Smooth muscle cell of the brain vasculature (primary cell): ENCODE measurements at regions not wholly inside any gene's neighbourhood (a gene's known extent, or its start where the extent isn't known, plus 50 kb on each side); places are given as distances from the start of the nearest gene placed in this dataset.
"Not testable (repeated sequence)": the region's sequence is repeated elsewhere in the genome, so short reads cannot be mapped to it uniquely, and the experiment has no call there.

Experiments used
- DNase-seq: peaks from one replicate; pipeline ENCODE4 v3.0.0-alpha.2; 2012; ENCODE audit warnings: low read depth, low spot score

DNA sequence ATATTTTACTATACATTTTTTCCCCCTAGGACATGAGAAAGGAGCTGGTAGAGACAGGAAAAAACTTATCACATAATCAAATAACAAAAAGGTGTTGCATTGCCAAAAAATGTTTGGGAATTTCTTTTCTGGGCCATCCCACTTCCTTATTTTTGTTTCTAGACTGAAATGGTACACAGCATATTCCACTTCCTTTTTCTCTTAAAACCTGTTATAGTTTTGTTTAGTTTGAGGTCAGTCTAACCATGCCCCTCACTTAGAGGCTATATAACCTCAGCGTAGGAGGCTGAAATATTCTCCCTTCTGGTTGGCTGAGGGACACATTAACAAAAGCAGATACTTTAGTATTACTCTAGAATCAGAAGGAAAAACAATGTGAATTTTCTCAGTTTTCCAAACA, 323.9 kb downstream of the GJA1 start:
- no peak for DNase-seq

- no peak for DNase-seq
These were observed 324.7 kb downstream of the GJA1 start for GRCh38 chr6:121760191-121760590.

DNA sequence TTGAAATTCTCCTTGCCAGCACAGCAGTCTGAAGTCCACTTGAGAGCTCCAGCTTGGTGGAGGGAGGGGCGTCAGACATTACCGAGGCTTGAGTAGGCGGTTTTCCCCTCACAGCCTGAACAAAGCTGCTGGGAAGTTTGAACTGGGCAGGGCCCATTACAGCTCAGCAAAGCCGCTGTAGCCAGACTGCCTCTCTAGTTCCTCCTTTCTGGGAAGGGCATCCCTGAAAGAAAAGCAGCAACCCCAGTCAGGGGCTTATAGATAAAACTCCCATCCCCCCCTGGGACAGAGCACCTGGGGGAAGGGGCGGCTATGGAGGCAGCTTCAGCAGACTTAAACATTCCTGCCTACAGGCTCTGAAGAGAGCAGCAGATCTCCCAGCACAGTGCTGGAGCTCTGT, 325.3 kb downstream of the GJA1 start:
- DNase-seq = no peak

DNA sequence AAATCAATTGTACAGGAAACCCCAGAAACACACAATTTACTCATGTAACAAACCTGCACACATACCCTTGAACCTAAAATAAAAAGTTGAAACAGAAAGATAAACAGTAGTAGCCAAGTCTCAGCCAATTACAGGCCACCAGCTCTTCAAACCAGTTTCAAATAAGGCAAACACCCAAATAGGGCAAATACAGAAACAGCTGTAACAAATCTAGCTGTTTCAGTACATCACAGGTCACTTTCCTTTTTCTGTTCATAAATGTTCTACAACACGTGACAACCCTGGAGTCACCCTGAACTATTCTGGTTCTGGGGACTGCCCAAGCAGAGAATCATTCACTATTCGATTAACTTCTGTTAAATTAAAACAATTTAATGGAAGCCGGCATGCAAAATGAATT, 329.0 kb downstream of the GJA1 start:
- DNase-seq = no peak

GRCh38 chr6:121765060-121765459, 329.6 kb downstream of the GJA1 start:
- DNase-seq = no peak

- DNase-seq = no peak
These were observed 331.8 kb downstream of the GJA1 start for GRCh38 chr6:121767211-121767610.

DNA sequence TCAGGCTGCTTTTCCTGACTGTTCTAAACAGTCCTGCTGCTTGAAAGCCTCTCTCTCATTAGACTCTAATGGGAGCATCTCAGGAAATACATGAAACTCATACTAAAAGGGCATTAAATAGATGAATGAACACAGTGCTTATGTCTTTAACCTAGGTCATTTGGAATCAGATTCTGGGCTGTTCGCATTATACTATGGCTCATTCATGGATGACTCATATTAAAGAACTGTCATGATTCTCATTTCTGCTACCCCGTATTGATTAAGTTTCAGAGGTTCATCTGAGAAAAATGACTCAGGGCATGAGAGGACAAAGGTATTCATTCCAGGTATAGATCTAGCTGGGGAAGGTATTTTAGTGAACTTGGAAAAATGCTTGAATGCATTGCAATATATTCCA, 335.5 kb downstream of the GJA1 start:
- DNase-seq = no peak

- no peak for DNase-seq
These were observed 336.7 kb downstream of the GJA1 start for GRCh38 chr6:121771937-121772720.

DNA sequence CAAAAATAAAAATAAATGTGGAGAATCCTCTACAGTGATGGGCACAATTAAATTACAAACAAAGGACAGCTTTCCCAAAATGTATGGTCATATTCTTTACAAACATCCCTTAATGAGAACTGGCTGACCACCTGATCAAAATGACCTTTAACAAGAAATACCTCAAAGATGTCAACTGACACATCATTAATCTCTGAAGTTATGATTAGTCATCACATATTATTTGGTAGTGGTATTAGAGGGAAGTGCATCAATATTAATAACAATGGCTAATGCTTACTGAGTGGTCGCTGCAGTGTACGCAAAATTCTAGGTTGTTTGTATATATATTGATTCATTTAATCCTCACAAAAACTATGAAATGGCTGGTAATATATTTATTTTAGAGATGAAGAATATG, 340.6 kb downstream of the GJA1 start:
- no peak for DNase-seq

DNA sequence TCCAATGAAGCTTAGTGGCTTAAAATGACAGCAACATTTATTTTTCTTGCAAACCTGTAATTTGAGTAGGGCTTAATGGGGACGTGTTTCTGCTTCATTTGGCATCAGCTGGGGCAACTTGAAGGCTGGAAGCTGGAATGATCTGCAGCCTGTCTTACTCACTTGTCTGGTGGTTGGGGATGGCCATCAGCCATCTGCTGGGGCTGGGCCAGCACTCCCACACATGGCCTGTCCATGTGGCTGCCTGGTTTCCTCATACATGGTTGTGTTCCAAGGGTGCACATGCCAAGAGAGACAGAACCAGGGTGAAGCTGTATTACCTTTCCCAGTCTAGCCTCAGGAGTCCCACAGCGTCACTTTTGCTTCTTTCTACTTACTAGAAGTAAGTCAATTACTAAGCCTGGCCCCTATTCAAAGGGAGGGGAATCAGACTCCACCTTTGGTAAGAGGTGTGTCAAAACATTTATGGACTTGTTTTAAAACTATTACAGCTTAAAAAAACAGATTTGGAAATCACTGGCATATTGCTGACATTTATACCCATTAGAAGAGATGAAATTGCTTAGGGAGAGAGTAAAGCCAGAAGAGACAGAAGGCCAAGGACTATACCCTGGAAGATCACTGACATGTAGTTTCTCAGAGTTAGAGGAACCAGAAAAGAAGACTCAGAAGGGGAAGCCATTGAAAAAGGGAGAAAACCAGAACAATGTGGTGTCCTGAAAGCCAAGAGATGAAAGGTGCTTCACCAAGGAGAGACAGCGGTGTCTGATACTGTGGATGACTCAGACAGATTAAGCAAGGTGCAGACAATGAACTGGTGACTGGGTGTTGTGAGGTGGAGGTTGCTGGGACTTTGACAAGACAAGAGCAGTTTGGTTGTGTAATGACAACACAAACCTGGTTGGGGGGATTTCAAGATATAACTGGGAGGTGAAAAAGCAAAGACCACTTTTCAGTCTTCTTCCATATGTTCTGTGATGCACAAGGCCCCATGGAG, 345.2 kb downstream of the GJA1 start:
- no peak for DNase-seq

- no peak for DNase-seq
These were observed 356.2 kb downstream of the GJA1 start for GRCh38 chr6:121791396-121792315.

GRCh38 chr6:121794630-121795029, 359.2 kb downstream of the GJA1 start:
- DNase-seq = peak; percentile 49

GRCh38 chr6:121797598-121797997, 362.2 kb downstream of the GJA1 start:
- not testable (repeated sequence) for DNase-seq

DNA sequence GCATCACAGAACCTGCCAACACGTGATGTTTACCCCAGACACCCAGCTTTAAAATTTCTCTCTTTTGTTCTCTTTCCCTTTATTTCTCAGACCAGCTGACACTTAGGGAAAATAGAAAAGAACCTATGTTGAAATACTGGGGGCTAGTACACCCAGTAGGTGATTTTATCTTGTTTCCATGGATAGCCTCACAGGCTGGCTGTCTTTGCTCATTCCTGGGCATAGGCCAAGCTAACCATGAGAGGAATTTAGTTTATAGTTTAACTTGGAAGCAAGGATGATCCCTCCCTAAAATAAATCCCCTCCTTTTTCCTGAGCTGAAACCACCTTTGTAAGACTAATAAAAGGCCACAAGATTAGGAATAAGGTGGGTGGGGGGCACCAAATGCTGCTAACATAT, 362.7 kb downstream of the GJA1 start:
- DNase-seq = not testable (repeated sequence)

DNA sequence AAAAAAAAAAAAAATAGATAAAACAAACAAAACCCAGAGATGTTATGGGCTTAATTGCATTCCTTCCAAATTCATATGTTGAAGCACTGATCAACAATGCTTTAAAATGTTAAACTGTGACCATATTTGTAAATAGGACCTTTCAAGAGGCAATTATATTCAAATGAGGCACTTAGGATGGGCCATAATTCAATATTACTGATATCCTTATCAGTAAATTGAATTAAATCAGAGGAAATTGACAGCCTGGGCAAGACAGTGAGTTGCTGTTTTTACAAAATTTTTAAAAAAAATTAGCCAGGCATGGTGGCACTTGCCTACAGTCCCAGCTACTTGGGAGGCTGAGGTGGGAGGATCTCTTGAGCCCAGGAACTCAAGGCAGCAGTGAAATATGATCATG, 364.1 kb downstream of the GJA1 start:
- no peak for DNase-seq

DNA sequence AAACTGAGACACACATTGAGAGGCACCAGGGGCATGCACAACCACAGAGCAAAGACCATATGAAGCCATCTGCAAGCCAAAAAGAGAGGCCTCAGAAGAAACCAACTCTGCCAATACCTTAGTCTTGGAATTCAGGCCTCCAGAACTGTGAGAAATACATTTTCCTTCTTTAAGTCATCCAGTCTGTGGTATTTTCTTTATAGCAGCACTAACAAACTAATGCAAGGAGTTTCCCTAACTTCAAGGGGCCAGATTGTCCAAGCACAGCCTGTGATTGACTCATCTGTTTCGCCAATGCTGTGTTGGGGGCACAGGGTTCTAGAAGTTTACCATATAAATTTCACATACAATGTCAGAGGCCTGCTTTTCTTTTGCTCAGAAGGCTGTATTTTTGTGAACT, 364.6 kb downstream of the GJA1 start:
- DNase-seq = no peak

DNA sequence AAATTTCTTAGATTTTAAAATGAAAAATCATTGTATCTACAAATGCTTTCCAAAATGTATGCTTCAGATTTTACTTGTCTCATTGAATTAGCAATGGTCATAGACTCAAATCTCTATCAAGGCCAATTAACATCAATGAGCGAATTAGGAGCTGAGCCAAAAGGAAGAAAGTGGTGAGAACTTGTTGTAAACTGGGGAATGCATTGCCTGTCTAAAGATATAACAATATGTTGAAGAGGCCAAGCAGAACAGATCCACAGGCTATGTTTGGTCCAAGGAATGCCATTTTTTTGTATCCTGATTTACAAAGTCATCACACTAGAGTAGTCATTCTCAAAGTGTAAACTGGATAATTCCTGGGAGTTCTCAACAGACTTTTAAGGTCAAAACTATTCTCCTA, 370.7 kb downstream of the GJA1 start:
- no peak for DNase-seq

DNA sequence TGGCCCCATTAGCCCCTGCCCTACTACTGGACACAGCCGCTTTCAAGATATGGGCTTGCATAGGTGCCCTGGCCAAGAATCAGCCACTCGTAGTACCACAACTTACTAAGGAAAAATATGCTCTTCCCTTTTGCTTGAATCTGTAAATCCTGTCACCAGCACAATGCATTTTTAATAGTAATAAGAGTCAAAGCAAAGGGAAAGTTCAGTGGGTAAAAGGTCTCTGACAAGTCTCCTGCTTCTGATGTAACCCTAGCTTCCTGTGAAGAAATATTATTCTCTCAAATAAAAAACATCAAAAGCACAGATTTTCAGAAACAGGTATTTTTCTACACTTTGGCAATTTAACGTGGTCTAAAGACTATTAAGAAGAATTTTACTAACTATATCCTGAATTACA, 373.8 kb downstream of the GJA1 start:
- no peak for DNase-seq

- no peak for DNase-seq
These were observed 374.9 kb downstream of the GJA1 start for GRCh38 chr6:121810158-121811032.

DNA sequence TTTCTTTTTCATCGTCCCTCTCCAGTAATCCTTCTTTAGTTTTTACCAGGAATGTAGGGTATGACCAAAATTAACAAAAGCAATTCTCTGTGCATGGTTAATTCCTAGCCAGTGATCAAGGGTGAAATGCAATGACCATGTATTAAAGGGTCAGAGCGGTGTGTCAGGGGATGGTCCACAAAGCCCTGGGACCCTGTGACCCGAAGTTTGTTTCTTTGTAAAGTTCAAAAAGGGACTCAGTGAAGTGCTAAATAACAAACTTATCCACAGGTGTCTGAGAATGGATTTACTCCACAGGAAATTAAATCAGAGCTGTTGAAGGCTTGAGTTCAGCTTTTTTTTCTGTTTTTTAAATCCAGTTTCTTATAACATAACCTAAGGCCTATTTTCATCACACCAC, 375.7 kb downstream of the GJA1 start:
- no peak for DNase-seq

DNA sequence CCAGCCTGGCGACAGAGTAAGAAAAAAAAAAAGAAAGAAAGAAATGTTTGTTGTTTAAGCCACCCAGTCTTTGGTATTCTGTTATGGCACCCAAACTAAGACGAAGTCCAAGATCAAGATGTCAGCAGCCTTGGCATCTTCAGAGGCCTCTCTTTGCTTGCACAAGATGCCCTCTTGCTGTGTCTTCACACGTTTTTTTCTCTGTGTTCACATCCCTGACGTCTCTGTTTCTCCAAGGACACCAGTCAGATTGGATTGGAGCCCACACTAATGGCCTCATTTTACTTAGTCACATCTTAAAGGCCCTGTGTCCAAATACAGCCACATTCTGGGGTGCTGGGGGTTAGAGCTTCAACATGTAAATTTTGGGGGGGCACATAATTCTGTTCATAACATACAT, 380.9 kb downstream of the GJA1 start:
- DNase-seq = no peak
